ENCODE measurements at regions not wholly inside any gene's neighbourhood (a gene's known extent, or its start where the extent isn't known, plus 50 kb on each side); places are given as distances from the start of the nearest gene placed in this dataset.

DNA sequence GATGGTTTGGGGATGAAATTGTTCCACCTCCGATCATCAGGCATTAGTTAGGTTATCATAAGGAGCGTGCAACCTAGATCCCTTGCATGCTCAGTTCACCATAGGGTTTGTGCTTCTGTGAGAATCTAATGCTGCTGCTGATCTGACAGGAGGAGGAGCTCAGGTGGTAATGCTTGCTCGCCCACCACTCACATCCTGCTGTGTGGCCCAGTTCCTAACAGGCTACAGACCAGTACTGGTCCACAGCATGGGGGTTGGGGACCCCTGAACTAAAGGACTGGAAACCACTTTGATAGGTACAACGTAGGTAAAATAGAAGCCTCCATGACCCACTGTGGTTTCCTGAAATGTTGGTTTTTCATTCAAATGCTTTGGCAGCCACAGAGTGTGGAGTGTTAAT is 109.3 kb upstream of the PROKR2 start:
- H3K27ac ChIP-seq (ENCODE audit: low read depth in 1 of 2, low read length in 2 of 2), result no peak overlapping the region
- WGBS, result 67% methylated on average over 4 of the region's 4 CpGs
- DNase-seq (ENCODE audit: low spot score), result no peak
- H3K9me3 ChIP-seq (ENCODE audit: control insufficient read depth in 4 of 4, low read length in 3 of 4), result peaks cover 0 to 4% (median 2%) of the 10 kb centered on the region in 4 donors
- no peaks in the 10 kb centered on the region for H3K4me1 ChIP-seq (ENCODE audit: control insufficient read depth in 4 of 4, insufficient read depth in 4 of 4, low read length in 3 of 4)
- no peaks in the 10 kb centered on the region for H3K36me3 ChIP-seq (ENCODE audit: control insufficient read depth in 4 of 4, insufficient read depth in 3 of 4, low read depth in 1 of 4, low read length in 3 of 4)
- no peak overlapping the region for H3K9ac ChIP-seq (ENCODE audit: low read depth in 1 of 2, low read length in 2 of 2)
- H3K27me3 ChIP-seq (ENCODE audit: control insufficient read depth in 4 of 4, insufficient read depth in 4 of 4, low read length in 3 of 4), result peaks cover 0 to 5% (median 0%) of the 10 kb centered on the region in 4 donors
- TF ChIP-seq, protein P1, sequence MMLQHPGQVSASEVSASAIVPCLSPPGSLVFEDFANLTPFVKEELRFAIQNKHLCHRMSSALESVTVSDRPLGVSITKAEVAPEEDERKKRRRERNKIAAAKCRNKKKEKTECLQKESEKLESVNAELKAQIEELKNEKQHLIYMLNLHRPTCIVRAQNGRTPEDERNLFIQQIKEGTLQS (IDR thresholded peaks at IDR 0.05), result no peak
- TF ChIP-seq SP1 (IDR thresholded peaks at IDR 0.05), result no peak
- TF ChIP-seq, protein P2, sequence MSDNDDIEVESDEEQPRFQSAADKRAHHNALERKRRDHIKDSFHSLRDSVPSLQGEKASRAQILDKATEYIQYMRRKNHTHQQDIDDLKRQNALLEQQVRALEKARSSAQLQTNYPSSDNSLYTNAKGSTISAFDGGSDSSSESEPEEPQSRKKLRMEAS (IDR thresholded peaks at IDR 0.05), result no peak
- no peak for TF ChIP-seq NR2F2 (IDR thresholded peaks at IDR 0.05)
- TF ChIP-seq, protein P3, sequence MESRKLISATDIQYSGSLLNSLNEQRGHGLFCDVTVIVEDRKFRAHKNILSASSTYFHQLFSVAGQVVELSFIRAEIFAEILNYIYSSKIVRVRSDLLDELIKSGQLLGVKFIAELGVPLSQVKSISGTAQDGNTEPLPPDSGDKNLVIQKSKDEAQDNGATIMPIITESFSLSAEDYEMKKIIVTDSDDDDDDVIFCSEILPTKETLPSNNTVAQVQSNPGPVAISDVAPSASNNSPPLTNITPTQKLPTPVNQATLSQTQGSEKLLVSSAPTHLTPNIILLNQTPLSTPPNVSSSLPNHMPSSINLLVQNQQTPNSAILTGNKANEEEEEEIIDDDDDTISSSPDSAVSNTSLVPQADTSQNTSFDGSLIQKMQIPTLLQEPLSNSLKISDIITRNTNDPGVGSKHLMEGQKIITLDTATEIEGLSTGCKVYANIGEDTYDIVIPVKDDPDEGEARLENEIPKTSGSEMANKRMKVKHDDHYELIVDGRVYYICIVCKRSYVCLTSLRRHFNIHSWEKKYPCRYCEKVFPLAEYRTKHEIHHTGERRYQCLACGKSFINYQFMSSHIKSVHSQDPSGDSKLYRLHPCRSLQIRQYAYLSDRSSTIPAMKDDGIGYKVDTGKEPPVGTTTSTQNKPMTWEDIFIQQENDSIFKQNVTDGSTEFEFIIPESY (IDR thresholded peaks at IDR 0.05), result no peak
- TF ChIP-seq RXRA (IDR thresholded peaks at IDR 0.05), result no peak
- TF ChIP-seq, protein P4, sequence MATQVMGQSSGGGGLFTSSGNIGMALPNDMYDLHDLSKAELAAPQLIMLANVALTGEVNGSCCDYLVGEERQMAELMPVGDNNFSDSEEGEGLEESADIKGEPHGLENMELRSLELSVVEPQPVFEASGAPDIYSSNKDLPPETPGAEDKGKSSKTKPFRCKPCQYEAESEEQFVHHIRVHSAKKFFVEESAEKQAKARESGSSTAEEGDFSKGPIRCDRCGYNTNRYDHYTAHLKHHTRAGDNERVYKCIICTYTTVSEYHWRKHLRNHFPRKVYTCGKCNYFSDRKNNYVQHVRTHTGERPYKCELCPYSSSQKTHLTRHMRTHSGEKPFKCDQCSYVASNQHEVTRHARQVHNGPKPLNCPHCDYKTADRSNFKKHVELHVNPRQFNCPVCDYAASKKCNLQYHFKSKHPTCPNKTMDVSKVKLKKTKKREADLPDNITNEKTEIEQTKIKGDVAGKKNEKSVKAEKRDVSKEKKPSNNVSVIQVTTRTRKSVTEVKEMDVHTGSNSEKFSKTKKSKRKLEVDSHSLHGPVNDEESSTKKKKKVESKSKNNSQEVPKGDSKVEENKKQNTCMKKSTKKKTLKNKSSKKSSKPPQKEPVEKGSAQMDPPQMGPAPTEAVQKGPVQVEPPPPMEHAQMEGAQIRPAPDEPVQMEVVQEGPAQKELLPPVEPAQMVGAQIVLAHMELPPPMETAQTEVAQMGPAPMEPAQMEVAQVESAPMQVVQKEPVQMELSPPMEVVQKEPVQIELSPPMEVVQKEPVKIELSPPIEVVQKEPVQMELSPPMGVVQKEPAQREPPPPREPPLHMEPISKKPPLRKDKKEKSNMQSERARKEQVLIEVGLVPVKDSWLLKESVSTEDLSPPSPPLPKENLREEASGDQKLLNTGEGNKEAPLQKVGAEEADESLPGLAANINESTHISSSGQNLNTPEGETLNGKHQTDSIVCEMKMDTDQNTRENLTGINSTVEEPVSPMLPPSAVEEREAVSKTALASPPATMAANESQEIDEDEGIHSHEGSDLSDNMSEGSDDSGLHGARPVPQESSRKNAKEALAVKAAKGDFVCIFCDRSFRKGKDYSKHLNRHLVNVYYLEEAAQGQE (IDR thresholded peaks at IDR 0.05), result no peak
- TF ChIP-seq RAD21 (IDR thresholded peaks at IDR 0.05), result no peak
- no peak overlapping the region for H3K4me3 ChIP-seq (ENCODE audit: low read depth in 1 of 3, low read length in 3 of 3)

DNA sequence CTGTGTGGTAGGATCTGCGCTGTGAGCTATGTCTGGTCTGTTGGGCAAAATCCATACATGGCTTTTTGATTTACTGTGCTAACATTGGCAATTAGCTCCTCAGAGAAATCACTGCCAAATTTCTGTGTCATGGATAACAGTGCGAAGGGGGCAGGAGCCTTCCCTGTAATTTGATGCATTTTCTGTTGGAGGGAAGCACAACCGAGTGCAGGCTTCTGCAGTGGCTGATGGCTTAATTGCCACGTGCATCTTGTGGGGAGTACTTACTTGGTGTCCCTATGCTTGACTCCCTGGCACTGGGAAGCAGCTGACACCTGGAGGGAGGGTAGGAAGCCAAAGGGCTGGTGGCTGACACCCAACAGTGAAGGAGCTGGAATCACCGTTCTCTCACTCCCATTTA is 99.3 kb upstream of the PROKR2 start:
- peaks cover 0 to 5% (median 0%) of the 10 kb centered on the region in 4 donors for H3K27me3 ChIP-seq (ENCODE audit: control insufficient read depth in 4 of 4, insufficient read depth in 4 of 4, low read length in 3 of 4)
- no peaks in the 10 kb centered on the region for H3K36me3 ChIP-seq (ENCODE audit: control insufficient read depth in 4 of 4, insufficient read depth in 3 of 4, low read depth in 1 of 4, low read length in 3 of 4)
- WGBS, result 58% methylated on average over 5 of the region's 5 CpGs
- peaks cover 0 to 3% (median 1%) of the 10 kb centered on the region in 4 donors for H3K9me3 ChIP-seq (ENCODE audit: control insufficient read depth in 4 of 4, low read length in 3 of 4)
- no peak overlapping the region for H3K27ac ChIP-seq (ENCODE audit: low read depth in 1 of 2, low read length in 2 of 2)
- no peak overlapping the region for H3K9ac ChIP-seq (ENCODE audit: low read depth in 1 of 2, low read length in 2 of 2)
- no peak overlapping the region for H3K4me3 ChIP-seq (ENCODE audit: low read depth in 1 of 3, low read length in 3 of 3)
- TF ChIP-seq HNF4G (IDR thresholded peaks at IDR 0.05) (no peak), RXRA (IDR thresholded peaks at IDR 0.05) (no peak), SP1 (IDR thresholded peaks at IDR 0.05) (no peak)
- TF ChIP-seq, protein P4 (IDR thresholded peaks at IDR 0.05), result no peak
- H3K4me1 ChIP-seq (ENCODE audit: control insufficient read depth in 4 of 4, insufficient read depth in 4 of 4, low read length in 3 of 4), result no peaks in the 10 kb centered on the region
- DNase-seq (ENCODE audit: low spot score), result no peak

Measured in liver (tissue), 7 donors.